ENCODE measurements at regions not wholly inside any gene's neighbourhood (a gene's known extent, or its start where the extent isn't known, plus 50 kb on each side); places are given as distances from the start of the nearest gene placed in this dataset.

DNA sequence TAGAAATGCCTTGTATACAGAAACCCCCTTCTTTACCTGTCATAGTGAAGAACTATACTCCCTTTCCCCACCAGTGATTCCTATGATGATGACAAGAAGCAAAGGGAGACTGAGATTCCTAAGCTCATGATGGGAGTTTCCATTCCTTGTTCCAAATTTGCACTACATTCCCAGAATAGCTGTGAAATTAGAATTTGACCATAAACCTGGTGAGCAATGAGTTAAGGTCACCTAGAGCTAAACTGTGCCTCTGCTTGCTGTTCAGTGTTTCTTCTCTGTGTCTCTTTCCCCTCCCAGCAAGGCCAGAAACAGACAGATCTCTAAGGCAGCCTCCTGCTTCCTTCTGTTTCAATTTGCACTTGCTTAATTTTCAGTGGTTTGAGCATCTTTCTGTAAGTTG, 332.1 kb downstream of the PIK3R1 start:
- Mint-ChIP-seq H3K9me3 (no peaks in the 10 kb centered on the region), H3K27ac (no peak overlapping the region), H3K36me3 (no peaks in the 10 kb centered on the region), H3K27me3 (peaks cover 6% of the 10 kb centered on the region), H3K4me3 (no peak overlapping the region), H3K4me1 (peaks cover 11% of the 10 kb centered on the region)
- ATAC-seq, result no peak

DNA sequence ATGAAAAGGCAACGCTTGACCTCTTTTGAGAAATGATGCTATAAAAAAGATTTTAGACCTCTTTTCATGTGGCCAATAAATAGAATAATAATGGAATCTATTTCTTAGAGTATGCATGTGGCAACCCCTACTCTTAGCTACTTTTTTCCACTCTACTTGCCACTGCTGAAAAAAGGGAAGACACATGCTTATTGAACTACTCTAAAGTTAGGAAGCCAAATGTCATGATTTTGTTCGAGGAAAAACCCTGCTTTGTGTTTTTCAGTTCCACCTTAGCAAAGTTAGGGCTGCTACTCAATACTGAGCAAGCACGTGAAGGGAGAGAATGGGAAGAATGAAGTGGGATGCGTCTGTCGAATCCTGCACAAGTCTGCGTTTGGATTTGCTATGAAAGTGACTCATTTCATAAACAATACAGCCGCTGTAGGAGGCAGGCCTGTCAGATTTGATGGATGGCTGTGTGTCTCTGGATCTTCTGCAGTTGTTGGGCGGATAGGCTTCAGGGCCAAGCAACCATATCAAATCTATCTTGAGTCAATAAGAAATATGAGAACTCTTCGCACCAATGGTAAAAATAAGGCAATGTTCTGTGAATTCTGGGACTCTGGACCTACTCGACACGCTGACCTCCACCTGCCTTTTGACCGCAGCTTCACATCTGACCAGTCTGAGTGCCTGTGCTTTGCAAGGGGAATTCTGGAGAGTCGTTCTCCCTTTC, 333.6 kb downstream of the PIK3R1 start:
- Mint-ChIP-seq H3K27me3 (peaks cover 8% of the 10 kb centered on the region), H3K4me1 (no peaks in the 10 kb centered on the region), H3K9me3 (no peaks in the 10 kb centered on the region), H3K4me3 (no peak overlapping the region), H3K27ac (no peak overlapping the region), H3K36me3 (no peaks in the 10 kb centered on the region)
- ATAC-seq, result no peak

DNA sequence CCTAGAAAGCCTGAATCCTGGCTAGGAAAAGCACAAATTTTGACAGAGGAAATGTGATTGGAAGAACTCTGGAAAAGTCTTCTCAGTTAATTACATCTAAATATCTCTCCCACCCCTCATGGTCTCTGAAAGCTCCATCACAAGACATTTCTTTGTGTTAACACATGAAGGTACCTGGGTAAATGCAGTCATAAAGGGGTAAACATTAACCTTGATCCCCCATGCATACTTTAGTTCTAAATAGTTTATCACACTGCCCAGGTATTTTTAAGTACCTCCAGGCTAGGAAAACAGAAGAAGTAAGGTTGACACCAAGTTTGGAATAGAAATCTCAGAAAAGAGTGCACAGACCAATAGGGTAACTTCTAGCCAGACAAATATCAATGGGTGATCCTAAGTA, 334.5 kb downstream of the PIK3R1 start:
- Mint-ChIP-seq H3K36me3 (no peaks in the 10 kb centered on the region), H3K27ac (no peak overlapping the region), H3K27me3 (peaks cover 8% of the 10 kb centered on the region), H3K4me3 (no peak overlapping the region), H3K4me1 (no peaks in the 10 kb centered on the region), H3K9me3 (no peaks in the 10 kb centered on the region)
- no peak for ATAC-seq

DNA sequence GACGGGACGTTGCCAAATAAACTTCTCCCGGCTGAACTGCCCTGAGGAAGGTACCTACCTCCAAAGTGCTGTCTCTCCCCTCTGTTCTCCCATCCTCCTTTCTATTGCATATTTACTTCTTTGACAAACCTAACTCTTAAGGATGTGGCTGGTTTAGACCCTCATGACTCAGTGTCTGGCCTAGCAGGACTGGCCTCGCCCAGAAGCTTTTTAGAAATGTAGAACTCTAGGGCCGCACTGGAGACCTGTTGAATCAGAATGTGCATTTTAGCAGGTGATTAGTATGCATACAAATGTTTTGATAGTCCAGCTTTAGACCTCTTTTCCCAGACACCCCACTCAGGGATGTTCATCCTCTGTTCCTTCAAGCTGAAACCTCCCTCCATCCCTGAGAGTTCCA, 335.9 kb downstream of the PIK3R1 start:
- H3K36me3 Mint-ChIP-seq, result no peaks in the 10 kb centered on the region
- peaks cover 8% of the 10 kb centered on the region for H3K27me3 Mint-ChIP-seq
- ATAC-seq, result peak; percentile 10
- no peak overlapping the region for H3K27ac Mint-ChIP-seq
- H3K4me3 Mint-ChIP-seq, result no peak overlapping the region
- no peaks in the 10 kb centered on the region for H3K4me1 Mint-ChIP-seq
- no peaks in the 10 kb centered on the region for H3K9me3 Mint-ChIP-seq

DNA sequence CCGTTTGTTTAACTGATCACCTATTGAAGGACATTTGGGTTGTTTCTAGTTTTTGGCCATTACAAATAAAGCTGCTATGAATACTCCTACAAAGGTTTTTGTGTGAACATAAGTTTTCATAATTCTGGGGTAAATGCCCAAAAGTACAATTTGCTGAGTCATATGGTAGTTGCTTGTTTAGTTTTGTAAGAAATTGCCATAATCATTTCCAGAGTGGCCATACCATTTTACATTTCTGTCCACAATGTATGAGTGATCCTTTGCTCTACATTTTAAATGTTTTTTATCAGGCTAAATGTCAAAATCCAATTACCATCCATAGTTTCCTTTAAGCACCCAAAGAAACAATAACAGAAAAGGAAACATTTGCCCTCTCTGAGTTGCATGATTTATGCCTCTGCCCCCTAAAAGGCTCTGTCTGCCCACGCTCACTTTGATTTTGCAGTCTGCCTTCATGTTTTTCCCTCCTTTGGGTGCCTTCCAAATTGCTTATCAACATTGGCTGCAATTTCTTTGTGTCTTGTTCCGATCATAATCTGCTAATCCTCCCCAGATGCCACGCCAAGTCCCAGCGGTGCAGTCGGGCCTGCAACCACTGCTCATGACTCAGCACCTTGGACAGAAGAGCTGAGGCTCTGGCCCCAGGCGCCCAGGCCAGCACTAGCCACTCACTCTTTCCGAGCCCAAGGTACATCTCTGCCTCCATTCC, 339.2 kb downstream of the PIK3R1 start:
- Mint-ChIP-seq H3K27ac (no peak overlapping the region), H3K27me3 (peaks cover 8% of the 10 kb centered on the region), H3K4me3 (no peak overlapping the region), H3K9me3 (no peaks in the 10 kb centered on the region), H3K36me3 (no peaks in the 10 kb centered on the region), H3K4me1 (no peaks in the 10 kb centered on the region)
- no peak for ATAC-seq

DNA sequence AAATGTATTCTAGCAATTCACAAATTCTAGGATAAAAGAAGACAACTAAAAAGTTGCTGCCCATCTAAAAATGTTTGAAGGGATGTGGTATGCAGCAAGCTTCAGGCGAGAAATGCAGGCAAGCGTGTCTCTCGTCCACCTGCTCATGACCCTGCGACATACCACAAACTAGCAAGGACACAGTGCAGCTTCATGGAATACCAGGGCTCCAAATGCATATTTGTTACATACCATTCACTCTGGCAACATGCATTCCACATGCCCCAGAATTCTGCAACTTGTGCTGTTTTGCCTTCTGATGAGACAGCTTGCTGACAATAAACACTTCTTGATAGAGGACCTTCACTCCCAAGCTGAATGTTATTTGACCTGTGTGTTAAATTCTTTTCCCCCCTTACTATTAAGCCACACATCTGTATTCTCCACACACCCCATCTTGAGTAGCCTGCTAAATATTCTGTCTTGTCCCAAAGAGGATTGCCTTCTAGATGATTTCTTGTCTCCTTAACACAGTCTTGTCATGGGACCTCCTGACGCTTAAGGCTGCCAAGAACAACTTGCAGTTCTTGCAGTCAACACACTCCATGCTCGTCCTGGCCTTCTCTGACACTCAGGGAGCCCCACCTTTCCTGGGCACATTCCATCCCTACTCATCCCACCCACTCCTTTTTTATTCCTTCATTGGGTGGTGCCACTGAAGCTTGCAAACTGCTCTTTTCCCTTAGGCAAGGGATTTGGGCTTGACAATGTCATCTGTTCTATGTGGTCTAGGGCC, 340.5 kb downstream of the PIK3R1 start:
- Mint-ChIP-seq H3K27me3 (peaks cover 8% of the 10 kb centered on the region), H3K4me3 (no peak overlapping the region), H3K4me1 (no peaks in the 10 kb centered on the region), H3K9me3 (no peaks in the 10 kb centered on the region), H3K27ac (no peak overlapping the region), H3K36me3 (no peaks in the 10 kb centered on the region)
- no peak for ATAC-seq

DNA sequence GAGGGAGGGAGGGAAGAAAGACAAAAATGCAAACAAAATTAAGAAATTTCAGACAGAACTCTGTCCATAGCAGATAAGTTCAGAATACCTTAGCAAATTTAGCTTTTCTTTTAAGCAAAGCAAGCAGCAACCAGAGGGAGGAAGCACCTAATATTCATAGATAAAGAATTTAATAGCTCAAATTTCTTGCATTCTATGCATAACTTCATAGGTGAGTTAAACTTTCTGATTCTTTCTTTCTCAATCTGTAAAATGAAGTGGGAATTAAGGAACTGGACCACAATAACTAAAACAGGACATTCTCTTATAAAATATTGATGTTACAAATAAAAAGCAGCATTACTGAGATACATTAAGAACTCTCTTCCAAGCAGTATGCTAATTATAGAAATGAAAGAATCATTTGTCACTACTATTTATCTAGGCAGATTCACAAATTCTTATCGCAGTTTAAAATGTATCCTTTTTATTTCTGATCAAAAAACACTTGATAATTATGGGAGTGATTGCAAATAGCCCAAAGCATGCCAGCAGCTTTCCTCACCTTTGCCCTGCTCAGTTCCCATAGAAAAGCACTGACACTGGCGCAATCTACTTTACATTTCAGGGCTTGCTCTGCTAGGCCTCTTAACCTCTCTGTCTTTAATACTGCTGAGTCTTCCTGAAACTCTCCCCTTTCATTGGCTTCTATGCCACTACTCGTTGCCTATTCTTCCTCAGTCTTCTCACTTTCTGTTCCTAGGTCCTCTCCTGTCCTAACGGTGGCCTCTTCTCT, 341.8 kb downstream of the PIK3R1 start:
- no peaks in the 10 kb centered on the region for H3K4me1 Mint-ChIP-seq
- no peaks in the 10 kb centered on the region for H3K36me3 Mint-ChIP-seq
- H3K9me3 Mint-ChIP-seq, result no peaks in the 10 kb centered on the region
- no peak overlapping the region for H3K27ac Mint-ChIP-seq
- no peak overlapping the region for H3K4me3 Mint-ChIP-seq
- peaks cover 5% of the 10 kb centered on the region for H3K27me3 Mint-ChIP-seq
- no peak for ATAC-seq

DNA sequence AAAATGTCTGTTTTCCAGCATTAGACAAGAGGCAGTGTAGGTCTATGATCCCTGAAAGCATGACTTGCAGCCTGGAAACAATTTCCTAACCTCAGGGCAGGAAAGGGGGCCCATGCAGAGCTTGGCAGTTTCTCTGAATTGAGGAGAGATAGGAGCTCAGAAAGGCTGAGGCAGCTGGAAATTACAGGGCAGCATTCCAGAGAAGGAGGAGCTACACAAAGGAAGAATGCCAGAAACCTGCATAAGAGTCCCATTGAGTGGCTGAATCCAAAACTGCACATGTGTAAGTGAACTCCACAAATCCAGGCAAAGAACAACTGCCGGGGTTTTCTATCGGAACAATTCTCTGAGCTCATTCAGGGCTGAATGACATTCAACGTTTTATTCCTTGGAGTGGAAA, 346.8 kb downstream of the PIK3R1 start:
- Mint-ChIP-seq H3K36me3 (no peaks in the 10 kb centered on the region), H3K4me1 (peaks cover 17% of the 10 kb centered on the region), H3K4me3 (no peak overlapping the region), H3K27me3 (no peaks in the 10 kb centered on the region), H3K27ac (no peak overlapping the region), H3K9me3 (peaks cover 2% of the 10 kb centered on the region)
- no peak for ATAC-seq

DNA sequence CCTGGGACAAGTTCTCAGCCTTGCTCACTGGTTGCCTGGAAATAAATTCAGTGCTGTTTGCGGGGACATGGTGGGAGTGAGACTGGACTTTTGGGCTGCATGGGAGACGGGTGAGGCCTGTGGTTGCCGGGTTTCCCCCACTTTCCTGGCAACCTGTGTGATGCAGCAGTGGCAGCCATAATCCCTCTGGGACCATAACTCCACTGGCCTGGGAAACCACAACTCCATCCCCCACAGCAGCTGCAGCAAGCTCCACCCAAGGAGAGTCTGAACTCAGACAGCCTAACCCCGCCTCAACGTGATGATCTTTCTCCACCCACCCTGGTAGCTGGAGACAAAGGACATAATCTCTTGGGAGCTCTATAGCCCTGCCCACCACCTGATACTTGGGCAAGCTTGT, 349.9 kb downstream of the PIK3R1 start:
- Mint-ChIP-seq H3K36me3 (no peaks in the 10 kb centered on the region), H3K4me3 (peak overlapping the region; percentile 1), H3K9me3 (peaks cover 2% of the 10 kb centered on the region), H3K4me1 (peaks cover 17% of the 10 kb centered on the region), H3K27ac (peak overlapping the region; percentile 15), H3K27me3 (no peaks in the 10 kb centered on the region)
- ATAC-seq, result peak; percentile 97

DNA sequence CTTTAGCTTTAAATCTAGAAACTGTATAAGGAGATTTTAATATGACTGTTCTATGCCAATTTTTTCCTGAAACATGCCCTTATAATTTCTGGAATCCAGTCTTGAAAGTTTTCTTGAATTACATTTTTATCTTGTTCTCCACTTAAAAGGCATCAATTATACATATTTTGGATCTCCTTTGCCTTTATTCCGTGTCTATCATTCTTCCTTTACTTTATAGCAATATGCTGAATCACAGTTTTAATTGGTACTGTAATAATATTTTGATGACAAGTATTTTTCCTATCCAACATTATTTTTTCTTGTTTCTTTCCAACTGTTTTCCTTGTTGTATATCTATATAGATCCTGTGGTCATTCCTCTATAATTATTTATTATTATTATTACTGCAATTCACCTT, 361.2 kb downstream of the PIK3R1 start:
- Mint-ChIP-seq H3K36me3 (peaks cover 9% of the 10 kb centered on the region), H3K27me3 (peaks cover 12% of the 10 kb centered on the region), H3K27ac (no peak overlapping the region), H3K9me3 (peaks cover 14% of the 10 kb centered on the region), H3K4me1 (no peaks in the 10 kb centered on the region), H3K4me3 (no peak overlapping the region)
- ATAC-seq, result no peak

DNA sequence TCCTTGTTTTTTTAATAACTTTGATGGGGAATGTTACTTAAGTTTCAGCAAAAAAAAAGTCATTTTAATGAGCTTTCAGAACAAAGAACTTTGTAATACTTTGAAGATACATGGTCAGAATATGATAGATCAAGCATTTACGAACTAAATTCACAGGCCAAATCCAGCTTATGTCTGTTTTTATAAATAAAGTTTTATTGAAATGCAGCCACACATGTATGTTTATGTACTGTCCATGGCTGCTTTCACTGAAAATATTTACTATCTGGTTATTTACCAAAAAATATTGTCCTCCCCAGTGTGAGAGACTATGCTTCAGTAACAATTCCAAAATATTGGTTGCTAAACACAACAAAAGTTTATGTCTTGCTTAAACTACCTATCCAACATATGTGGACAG, 366.7 kb downstream of the PIK3R1 start:
- Mint-ChIP-seq H3K27ac (no peak overlapping the region), H3K4me1 (no peaks in the 10 kb centered on the region), H3K9me3 (peaks cover 8% of the 10 kb centered on the region), H3K36me3 (peaks cover 9% of the 10 kb centered on the region), H3K4me3 (no peak overlapping the region), H3K27me3 (no peaks in the 10 kb centered on the region)
- ATAC-seq, result no peak

DNA sequence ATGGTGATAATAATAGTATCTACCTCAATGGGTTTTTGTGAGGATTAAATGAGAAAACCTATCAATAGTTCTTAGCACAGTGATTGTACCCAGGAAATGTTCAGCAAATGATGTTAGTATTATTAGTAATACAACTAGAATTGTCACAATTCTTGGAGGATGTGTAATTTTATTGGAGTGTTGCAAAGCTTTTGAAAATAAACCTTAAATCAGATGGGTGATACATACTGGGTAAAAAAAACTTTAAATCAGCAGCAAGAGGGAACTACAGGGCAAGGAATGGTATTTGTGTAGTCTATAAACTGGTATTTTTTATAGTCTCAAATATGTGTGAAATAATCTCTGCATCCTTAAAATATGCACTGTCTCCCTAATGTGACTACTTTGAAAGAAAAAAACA, 371.6 kb downstream of the PIK3R1 start:
- H3K4me3 Mint-ChIP-seq, result no peak overlapping the region
- no peaks in the 10 kb centered on the region for H3K4me1 Mint-ChIP-seq
- H3K9me3 Mint-ChIP-seq, result no peaks in the 10 kb centered on the region
- H3K27ac Mint-ChIP-seq, result no peak overlapping the region
- no peaks in the 10 kb centered on the region for H3K27me3 Mint-ChIP-seq
- H3K36me3 Mint-ChIP-seq, result no peaks in the 10 kb centered on the region
- ATAC-seq, result no peak

DNA sequence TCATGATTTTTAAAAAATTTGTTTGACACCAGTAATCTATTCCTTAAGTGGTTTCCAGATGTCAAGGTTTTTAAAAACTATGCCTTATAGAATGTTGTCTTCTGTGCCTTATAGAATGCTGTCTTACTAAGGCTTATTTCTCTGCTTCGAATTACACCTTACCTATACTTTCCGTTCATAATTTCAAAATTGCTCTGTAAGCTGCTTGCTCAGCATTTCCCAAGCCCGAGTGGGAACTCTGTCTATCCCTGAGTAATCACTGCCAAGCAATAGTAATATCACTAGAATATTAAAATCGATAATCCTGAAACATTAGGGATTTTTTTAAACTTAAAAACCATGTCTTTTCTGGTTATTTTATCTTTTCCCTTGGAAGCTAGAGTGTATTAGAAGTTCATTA, 376.3 kb downstream of the PIK3R1 start:
- Mint-ChIP-seq H3K4me3 (no peak overlapping the region), H3K4me1 (no peaks in the 10 kb centered on the region), H3K27ac (no peak overlapping the region), H3K36me3 (no peaks in the 10 kb centered on the region), H3K27me3 (no peaks in the 10 kb centered on the region), H3K9me3 (no peaks in the 10 kb centered on the region)
- no peak for ATAC-seq

DNA sequence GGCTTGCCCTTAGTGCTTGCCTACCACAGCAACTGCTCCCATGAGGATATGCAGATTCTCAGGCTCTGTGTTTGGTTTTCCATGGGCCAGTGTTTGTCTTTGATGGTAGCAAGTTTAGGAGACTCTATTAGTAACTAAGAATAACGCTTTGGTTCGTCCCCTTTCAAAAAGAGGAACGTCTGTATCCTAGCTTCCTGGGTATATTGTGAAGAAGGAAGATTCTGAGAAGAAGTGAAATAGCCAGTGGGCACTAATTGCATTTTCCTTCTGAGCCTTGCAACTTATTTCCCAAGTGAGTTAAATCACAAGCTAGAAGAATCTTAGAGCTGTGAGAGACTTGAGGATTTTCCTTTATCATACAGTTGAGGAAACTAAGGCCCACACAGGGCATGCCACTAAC, 376.8 kb downstream of the PIK3R1 start:
- Mint-ChIP-seq H3K4me1 (no peaks in the 10 kb centered on the region), H3K27me3 (no peaks in the 10 kb centered on the region), H3K4me3 (no peak overlapping the region), H3K9me3 (no peaks in the 10 kb centered on the region), H3K27ac (no peak overlapping the region), H3K36me3 (no peaks in the 10 kb centered on the region)
- no peak for ATAC-seq

DNA sequence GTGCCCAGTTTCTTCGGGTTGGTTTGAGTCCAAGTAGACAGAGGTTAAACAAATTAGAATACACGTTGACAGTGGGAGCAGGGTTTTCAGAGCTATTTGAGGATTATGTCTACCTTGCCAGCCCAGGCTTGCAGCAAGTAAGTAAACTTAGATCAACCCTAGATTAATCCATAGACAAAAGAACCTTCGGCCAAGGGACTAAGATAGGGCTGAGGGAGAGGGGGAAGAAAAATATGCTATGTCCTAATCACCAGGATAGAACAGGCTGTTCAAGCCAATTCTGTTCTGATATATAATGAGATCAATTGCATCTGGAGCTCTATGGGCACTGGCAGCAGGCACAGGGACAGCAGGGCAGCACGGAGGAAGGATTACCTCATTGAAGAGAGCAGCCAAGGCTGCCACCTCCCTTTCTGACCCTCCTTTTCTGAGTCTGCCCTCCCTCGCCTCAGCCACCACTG, 377.7 kb downstream of the PIK3R1 start:
- H3K27me3 Mint-ChIP-seq, result no peaks in the 10 kb centered on the region
- no peaks in the 10 kb centered on the region for H3K4me1 Mint-ChIP-seq
- no peaks in the 10 kb centered on the region for H3K36me3 Mint-ChIP-seq
- no peak overlapping the region for H3K27ac Mint-ChIP-seq
- no peak overlapping the region for H3K4me3 Mint-ChIP-seq
- H3K9me3 Mint-ChIP-seq, result no peaks in the 10 kb centered on the region
- ATAC-seq, result no peak

Data from stimulated activated memory B cell treated with anti-CD40 and anti-IgM and Interleukin-4, amounts not matched to agents 10 μg/mL and 1 μg/mL and 100 μg/mL, for 72 hours (primary cell).